SH-SY5Y (cell line): ENCODE measurements at regions not wholly inside any gene's neighbourhood (a gene's known extent, or its start where the extent isn't known, plus 50 kb on each side); places are given as distances from the start of the nearest gene placed in this dataset.

ENCODE experiments used
- GATA2 ChIP-seq: IDR thresholded peaks from 2 replicates; pipeline ENCODE4 v1.6.1; 2011; ENCODE audit warnings: mild to moderate bottlenecking, low read depth, low read length
- GATA3 ChIP-seq: IDR thresholded peaks from 2 replicates; pipeline ENCODE4 v1.6.1; 2011; ENCODE audit warnings: low read depth, mild to moderate bottlenecking, low read length, moderate library complexity

- no peak for TF ChIP-seq GATA3
- no peak for TF ChIP-seq GATA2
Measured at GRCh38 chr3:35065891-35066290, 573.4 kb upstream of the ARPP21 start.
